Keratinocyte (primary cell): ENCODE measurements at regions not wholly inside any gene's neighbourhood (a gene's known extent, or its start where the extent isn't known, plus 50 kb on each side); places are given as distances from the start of the nearest gene placed in this dataset.
"Not testable (repeated sequence)": the region's sequence is repeated elsewhere in the genome, so short reads cannot be mapped to it uniquely, and the experiment has no call there.

Source experiments
- EZH2 ChIP-seq: IDR thresholded peaks from one replicate; pipeline ENCODE4 v1.6.1; 2012; ENCODE audit warnings: inconsistent platforms, mild to moderate bottlenecking, low read length, moderate library complexity
- TF ChIP-seq, protein P1 (sequence below), 3 experiments: IDR thresholded peaks in 1 of 3; conservative IDR thresholded peaks in 1 of 3; optimal IDR thresholded peaks in 1 of 3; 2 replicates in 2 of 3; 3 replicates in 1 of 3; pipeline versions ENCODE3 to v1.5.1; 2011; ENCODE audit warnings: low read length in 3 of 3, mild to moderate bottlenecking in 3 of 3, moderate library complexity in 2 of 3, control low read depth in 1 of 3, inconsistent platforms in 1 of 3; ENCODE audit not compliant: insufficient read depth in 2 of 3; ENCODE audit errors: extremely low read depth in 1 of 3

DNA sequence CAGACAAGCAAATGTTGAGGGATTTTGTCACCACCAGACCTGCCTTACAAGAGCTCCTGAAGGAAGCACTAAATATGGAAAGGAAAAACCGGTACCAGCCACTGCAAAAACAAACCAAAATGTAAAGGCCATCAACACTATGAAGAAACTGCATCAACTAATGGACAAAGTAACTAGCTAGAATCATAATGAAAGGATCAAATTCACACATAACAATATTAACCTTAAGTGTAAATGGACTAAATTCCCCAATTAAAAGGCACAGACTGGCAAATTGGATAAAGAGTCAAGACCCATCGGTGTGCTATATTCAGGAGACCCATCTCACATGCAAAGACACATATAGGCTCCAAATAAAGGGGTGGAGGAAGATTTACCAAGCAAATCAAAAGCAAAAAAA is 173.2 kb upstream of the KCNMB2 start:
- TF ChIP-seq, protein P1, sequence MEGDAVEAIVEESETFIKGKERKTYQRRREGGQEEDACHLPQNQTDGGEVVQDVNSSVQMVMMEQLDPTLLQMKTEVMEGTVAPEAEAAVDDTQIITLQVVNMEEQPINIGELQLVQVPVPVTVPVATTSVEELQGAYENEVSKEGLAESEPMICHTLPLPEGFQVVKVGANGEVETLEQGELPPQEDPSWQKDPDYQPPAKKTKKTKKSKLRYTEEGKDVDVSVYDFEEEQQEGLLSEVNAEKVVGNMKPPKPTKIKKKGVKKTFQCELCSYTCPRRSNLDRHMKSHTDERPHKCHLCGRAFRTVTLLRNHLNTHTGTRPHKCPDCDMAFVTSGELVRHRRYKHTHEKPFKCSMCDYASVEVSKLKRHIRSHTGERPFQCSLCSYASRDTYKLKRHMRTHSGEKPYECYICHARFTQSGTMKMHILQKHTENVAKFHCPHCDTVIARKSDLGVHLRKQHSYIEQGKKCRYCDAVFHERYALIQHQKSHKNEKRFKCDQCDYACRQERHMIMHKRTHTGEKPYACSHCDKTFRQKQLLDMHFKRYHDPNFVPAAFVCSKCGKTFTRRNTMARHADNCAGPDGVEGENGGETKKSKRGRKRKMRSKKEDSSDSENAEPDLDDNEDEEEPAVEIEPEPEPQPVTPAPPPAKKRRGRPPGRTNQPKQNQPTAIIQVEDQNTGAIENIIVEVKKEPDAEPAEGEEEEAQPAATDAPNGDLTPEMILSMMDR (optimal IDR thresholded peaks at IDR 0.05 in 1 of 3, IDR thresholded peaks at IDR 0.05 in 1 of 3, conservative IDR thresholded peaks at IDR 0.05 in 1 of 3; ENCODE audit: extremely low read depth in 1 of 3, insufficient read depth in 2 of 3, low read length in 3 of 3) = not testable (repeated sequence)
- TF ChIP-seq EZH2 = not testable (repeated sequence)
